ENCODE measurements at regions not wholly inside any gene's neighbourhood (a gene's known extent, or its start where the extent isn't known, plus 50 kb on each side); places are given as distances from the start of the nearest gene placed in this dataset.
A peak's percentile ranks its signal among the peaks of the same experiment; 100 is the strongest.
"Not testable (repeated sequence)": the region's sequence is repeated elsewhere in the genome, so short reads cannot be mapped to it uniquely, and the experiment has no call there.

DNA sequence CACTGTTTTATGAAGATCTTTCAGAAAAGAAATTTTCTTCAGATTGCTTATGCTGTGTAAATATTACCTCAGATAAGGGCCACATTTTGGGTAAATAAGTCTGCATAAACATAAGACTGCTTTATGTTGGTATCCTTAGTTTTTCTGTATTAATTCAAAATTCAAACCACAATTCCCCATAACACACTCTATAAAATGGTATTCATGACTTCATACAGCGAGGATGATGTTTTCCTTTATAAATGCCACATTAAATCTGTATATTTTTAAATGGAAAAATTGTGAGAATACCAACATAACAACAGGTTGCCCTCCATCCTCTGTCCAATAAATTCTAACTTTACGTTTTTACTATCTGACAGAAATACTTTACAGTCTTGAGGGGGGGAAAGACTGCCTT lies 248.7 kb upstream of the CXADR start:
- no peak for DNase-seq (ENCODE audit: low read depth in 2 of 2)

DNA sequence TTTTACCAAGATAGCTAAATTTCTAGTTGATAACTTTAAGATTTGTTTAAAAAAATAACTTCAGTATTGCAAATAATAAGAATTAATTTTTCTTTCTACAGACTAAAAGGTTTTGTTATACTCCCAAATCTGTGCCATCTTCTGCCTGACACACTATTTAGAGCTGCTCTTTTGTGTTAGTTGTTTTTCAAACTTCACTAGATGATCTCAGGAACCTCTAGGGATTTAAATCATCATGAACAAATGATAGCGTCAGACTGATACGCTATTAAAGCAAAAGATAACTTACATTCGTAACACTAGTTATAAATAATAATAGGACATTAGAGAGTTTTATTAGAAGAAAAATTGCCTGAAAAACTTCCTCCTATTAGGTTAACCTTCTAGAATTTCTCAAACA lies 243.1 kb upstream of the CXADR start:
- DNase-seq (ENCODE audit: low read depth in 2 of 2): no peak

DNA sequence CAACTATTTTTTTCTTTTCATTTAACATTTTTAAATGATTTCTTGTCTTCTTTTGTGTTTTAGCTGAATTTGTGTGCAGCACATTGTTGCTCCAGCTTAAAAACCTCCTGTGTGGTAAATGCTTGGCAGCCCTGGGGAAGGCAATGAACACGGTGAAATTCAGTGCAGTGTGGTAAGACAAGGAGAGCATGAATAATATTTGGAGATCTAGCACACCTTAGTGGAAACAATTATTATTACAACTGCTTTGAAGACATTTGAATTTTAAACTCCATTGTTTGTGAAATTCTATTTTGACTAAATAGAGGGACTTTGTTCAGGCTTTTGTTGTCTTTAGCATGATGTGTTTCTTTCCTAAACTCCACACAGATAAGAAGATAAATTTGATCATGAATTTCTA lies 242.6 kb upstream of the CXADR start:
- no peak for DNase-seq (ENCODE audit: low read depth in 2 of 2)

GRCh38 chr21:17279663-17280062 lies 233.2 kb upstream of the CXADR start:
- no peak for DNase-seq (ENCODE audit: low read depth in 2 of 2)

- not testable (repeated sequence) for DNase-seq (ENCODE audit: low read depth in 2 of 2)
These were observed 219.8 kb upstream of the CXADR start for GRCh38 chr21:17293016-17293562.

GRCh38 chr21:17295997-17296396 lies 216.8 kb upstream of the CXADR start:
- no peak for DNase-seq (ENCODE audit: low read depth in 2 of 2)

- DNase-seq (ENCODE audit: low read depth in 2 of 2): not testable (repeated sequence)
These were observed 213.3 kb upstream of the CXADR start for GRCh38 chr21:17299576-17299975.

DNA sequence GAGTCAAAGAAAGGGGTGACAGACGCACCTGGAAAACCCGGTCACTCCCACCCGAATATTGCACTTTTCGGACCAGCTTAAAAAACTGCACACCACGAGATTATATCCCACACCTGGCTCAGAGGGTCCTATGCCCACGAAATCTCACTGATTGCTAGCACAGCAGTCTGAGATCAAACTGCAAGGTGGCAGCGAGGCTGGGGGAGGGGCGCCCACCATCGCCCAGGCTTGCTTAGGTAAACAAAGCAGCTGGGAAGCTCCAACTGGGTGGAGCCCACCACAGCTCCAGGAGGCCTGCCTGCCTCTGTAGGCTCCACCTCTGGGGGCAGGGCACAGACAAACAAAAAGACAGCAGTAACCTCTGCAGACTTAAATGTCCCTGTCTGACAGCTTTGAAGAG lies 185.1 kb upstream of the CXADR start:
- DNase-seq (ENCODE audit: low read depth in 2 of 2): not testable (repeated sequence)

- DNase-seq (ENCODE audit: low read depth in 2 of 2): no peak
These were observed 178.4 kb upstream of the CXADR start for GRCh38 chr21:17334484-17334883.

DNA sequence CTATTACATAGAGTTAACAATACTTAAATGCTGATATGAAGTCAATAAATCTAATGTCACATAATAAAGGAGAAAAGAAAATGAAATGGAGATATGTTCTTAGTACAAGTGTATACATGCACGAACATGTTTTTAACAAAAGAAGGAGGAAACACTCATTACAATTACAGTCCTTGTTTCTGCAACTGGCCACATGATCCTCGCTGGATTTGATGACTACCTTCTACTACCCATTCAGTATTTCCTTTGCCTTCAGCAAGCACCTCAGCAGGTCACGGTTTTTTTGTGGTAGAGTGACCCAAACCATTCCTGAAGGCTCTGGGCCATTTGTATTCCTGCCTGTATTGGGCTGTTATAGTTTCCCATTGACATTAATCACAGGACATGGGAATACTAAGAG lies 172.8 kb upstream of the CXADR start:
- no peak for DNase-seq (ENCODE audit: low read depth in 2 of 2)

- no peak for DNase-seq (ENCODE audit: low read depth in 2 of 2)
These were observed 169.8 kb upstream of the CXADR start for GRCh38 chr21:17343055-17343454.

- no peak for DNase-seq (ENCODE audit: low read depth in 2 of 2)
These were observed 164.5 kb upstream of the CXADR start for GRCh38 chr21:17348357-17348756.

DNA sequence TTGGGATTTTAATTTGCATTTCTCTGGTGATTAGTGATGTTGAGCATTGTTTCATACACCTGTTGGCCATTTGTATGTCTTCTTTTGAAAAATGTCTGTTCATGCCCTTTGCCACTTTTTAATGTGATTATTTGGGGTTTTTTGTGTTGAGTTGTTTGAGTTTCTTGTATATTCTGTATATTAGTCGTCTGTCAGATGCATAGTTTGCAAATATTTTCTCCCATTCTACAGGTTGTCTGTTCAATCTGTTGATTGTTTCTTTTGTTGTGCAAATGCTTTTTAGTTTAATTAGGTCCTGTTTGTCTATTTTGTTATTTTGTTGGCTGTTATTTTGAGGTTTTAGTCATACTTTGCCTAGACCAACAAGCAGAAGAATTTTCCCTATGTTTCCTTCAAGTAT lies 164.0 kb upstream of the CXADR start:
- no peak for DNase-seq (ENCODE audit: low read depth in 2 of 2)

- no peak for DNase-seq (ENCODE audit: low read depth in 2 of 2)
These were observed 161.1 kb upstream of the CXADR start for GRCh38 chr21:17351766-17352165.

DNA sequence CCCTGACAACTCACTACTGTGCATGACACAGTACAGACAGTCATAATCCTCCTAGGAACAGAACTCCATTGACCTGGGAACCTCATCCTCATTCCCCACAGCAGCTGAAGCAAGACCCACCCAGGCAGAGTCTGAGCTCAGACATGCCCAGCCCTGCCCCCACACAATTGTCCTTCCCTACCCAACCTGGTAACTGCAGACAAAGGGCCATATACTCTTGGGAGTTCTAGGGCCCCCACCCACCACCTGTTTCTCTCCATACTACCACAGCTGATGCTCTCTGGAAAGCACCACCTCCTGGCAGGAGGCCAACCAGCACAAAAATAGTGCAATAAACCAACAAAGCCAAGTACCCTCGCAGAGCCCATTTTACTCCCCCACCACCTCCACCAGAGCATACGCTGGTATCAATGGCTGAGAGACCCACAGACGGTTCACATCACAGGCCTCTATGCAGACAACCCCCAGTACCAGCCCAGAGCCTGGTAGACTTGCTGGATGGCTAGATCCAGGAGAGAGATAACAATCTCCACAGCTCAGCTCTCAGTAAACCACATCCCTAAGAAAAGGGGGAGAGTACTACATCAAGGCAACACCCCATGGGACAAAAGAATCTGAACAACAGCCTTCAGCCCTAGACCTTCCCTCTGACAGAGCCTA lies 159.7 kb upstream of the CXADR start:
- DNase-seq (ENCODE audit: low read depth in 2 of 2): no peak

DNA sequence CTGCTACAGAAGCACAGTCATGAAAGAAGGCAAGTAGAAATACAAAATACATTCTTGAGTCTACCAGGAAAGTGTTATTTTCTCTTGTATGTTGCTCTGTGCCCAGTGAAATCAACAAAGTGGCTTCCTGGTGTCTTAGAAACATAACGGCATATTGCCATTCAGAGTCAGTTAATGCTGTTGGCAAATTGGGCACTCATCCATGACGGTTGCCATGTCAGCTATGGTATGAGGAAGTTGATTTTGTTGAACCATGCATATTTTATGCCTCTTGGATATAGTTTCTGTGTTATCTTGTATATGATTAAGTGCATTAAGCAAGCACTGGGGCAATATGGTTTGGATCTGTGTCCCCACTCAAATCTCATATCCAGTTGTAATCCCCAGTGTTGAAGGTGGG lies 153.1 kb upstream of the CXADR start:
- no peak for DNase-seq (ENCODE audit: low read depth in 2 of 2)

DNA sequence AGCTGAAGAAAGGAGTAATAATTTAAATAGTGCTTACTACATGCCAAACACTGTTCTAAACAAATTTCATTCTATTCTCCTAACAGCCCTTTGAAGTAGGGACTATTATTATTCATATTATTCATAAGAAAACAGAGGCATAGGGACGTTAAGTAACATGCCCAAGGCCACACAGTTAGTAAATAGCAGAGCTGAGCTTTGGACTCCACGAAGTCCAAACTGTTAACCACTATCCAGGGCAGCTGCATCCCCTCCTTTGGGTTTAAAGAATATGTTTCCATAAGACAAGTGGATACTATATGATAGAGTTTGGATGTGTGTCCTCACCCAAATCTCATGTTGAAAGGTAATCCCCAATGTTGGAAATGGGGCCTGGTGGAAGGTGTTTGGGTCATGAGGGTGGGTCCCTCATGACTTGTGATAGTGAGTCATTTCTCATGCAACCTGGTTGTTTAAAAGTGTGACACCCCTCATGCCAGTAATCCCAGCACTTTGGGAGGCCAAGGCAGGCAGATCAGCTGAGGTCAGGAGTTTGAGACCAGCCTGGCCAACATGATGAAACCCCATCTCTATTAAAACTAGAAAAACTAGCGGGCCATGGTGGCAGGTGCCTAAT lies 144.0 kb upstream of the CXADR start:
- DNase-seq (ENCODE audit: low read depth in 2 of 2): no peak

GRCh38 chr21:17370263-17370662 lies 142.6 kb upstream of the CXADR start:
- no peak for DNase-seq (ENCODE audit: low read depth in 2 of 2)

DNA sequence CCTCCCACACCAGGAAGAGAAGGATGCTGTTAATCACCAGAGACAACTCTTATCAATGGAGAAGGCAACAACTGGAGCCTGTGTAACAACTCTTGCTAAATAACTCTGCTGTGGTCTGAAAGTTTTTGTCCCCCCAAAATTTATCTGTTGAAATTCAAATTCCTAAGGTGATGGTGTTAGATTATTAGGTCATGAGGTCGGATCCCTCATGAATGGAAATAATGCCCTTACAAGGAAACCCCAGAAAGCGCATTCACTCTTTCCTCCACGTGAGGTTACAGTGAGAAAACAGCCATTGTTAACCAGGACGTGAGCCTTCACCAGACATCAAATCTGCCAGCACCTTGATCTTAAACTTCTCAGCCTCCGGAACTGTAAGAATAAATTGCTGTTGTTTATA lies 141.9 kb upstream of the CXADR start:
- DNase-seq (ENCODE audit: low read depth in 2 of 2): no peak

DNA sequence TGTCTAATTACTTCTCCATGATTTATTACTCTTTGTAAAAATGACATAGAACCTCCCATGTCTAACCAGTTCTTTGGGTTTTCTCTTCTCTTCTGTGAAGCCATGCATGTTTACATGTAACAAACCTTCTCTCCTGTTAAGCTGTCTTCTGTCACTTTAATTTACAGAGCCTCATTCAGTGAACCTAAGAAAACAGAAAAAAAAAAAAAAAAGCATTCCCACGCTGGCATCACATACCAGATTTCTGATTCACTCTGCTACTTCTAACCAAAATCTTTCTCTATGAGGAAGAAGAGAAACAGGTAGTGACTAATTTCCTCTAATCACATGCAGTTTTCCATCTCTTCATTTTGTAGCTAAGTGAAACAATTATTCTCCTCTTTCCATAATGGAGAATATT lies 141.4 kb upstream of the CXADR start:
- DNase-seq (ENCODE audit: low read depth in 2 of 2): no peak

DNA sequence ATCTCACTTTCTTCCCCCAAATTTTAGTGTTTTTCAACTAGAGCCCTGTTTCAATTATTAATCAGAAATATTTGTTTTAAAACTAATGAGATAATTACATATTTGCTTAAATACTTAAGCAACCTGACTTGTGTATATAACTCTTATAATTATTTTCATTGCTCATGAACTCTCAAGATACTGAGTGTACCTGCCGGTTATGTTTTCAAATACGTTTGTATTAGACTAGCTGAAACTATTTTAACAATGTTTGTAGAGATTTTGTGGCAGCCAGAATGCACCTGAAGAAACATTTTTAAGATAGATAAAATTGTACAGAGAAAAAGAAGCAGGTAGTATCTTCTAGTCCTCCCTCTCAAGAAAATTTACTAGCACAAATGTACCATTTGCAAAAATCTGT lies 140.6 kb upstream of the CXADR start:
- DNase-seq (ENCODE audit: low read depth in 2 of 2): no peak

GRCh38 chr21:17386498-17386897 lies 126.3 kb upstream of the CXADR start:
- DNase-seq (ENCODE audit: low read depth in 2 of 2): no peak

- DNase-seq (ENCODE audit: low read depth in 2 of 2): peak; percentile 9 to 14
These were observed 125.7 kb upstream of the CXADR start for GRCh38 chr21:17387030-17387617.
